ENCODE measurements at regions not wholly inside any gene's neighbourhood (a gene's known extent, or its start where the extent isn't known, plus 50 kb on each side); places are given as distances from the start of the nearest gene placed in this dataset.
"Not testable (repeated sequence)": the region's sequence is repeated elsewhere in the genome, so short reads cannot be mapped to it uniquely, and the experiment has no call there.

DNA sequence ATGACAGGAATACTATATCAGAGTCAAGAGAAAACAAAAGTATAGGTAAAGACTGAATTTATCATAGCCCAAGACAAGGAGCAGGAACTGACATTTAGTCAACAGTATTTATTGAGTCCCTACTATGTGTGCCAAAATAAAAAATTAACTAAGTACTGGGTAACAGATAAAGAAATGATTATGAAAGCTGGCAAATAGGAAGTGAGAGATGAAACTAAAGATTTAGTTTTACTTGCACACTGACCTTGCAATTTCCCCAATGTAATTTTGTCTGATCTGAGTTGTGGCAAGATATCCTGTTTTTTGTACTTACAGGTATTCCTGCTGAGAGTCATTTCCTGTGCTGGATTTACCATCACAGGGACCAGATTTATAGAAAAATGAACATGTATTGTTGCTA lies 123.2 kb downstream of the ZFY start:
- TF ChIP-seq, protein P1, sequence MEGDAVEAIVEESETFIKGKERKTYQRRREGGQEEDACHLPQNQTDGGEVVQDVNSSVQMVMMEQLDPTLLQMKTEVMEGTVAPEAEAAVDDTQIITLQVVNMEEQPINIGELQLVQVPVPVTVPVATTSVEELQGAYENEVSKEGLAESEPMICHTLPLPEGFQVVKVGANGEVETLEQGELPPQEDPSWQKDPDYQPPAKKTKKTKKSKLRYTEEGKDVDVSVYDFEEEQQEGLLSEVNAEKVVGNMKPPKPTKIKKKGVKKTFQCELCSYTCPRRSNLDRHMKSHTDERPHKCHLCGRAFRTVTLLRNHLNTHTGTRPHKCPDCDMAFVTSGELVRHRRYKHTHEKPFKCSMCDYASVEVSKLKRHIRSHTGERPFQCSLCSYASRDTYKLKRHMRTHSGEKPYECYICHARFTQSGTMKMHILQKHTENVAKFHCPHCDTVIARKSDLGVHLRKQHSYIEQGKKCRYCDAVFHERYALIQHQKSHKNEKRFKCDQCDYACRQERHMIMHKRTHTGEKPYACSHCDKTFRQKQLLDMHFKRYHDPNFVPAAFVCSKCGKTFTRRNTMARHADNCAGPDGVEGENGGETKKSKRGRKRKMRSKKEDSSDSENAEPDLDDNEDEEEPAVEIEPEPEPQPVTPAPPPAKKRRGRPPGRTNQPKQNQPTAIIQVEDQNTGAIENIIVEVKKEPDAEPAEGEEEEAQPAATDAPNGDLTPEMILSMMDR (IDR thresholded peaks at IDR 0.05): not testable (repeated sequence)
- not testable (repeated sequence) for TF ChIP-seq POLR2A, POLR2AphosphoS5 (IDR thresholded peaks at IDR 0.05)

Measured in prostate gland (tissue), 2 donors.